PC-9 (cell line): ENCODE measurements at regions not wholly inside any gene's neighbourhood (a gene's known extent, or its start where the extent isn't known, plus 50 kb on each side); places are given as distances from the start of the nearest gene placed in this dataset.

ENCODE experiments used
- CTCF ChIP-seq: fragments of 200-600 bp; sonication (generic); conservative IDR thresholded peaks from 2 replicates; pipeline ENCODE4 v1.6.1; 2017; ENCODE audit warnings: mixed run types, antibody characterized with exemption, mild to moderate bottlenecking, moderate library complexity
- EZH2 ChIP-seq: fragments of 200-600 bp; sonication (generic); IDR thresholded peaks from 2 replicates; pipeline ENCODE4 v1.8.0; 2017; ENCODE audit warnings: antibody characterized with exemption, low read depth

GRCh38 chr10:28993861-28994260, 295.0 kb upstream of the LYZL1 start:
- TF ChIP-seq CTCF (no peak), EZH2 (no peak)
